GOT3 (cell line): ENCODE measurements at regions not wholly inside any gene's neighbourhood (a gene's known extent, or its start where the extent isn't known, plus 50 kb on each side); places are given as distances from the start of the nearest gene placed in this dataset.
"Not testable (repeated sequence)": the region's sequence is repeated elsewhere in the genome, so short reads cannot be mapped to it uniquely, and the experiment has no call there.

Experiments used
- DNase-seq: peaks from one replicate; lab custom pipeline; 2025; ENCODE audit warnings: mixed read lengths; lab: John Stamatoyannopoulos, UW

DNA sequence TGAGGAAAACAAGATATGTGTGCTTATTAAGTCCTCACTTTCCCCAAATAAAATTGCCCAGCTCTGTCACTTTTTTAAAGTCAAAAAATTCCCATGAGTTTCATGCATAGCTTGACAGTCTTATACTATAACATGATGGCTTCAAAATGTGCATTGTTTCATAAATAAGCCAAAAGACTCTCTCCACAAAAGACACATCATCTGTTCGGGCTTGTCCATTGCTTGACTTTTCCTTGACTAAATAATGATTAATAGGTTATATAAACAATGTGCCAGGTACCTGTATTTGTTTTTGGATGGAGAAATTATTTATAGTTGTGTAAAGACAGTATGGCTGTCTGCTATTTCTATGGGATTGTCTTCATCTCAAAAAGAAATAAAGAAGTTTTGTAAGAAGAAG, 329.2 kb upstream of the KLF3 start:
- DNase-seq, result no peak

DNA sequence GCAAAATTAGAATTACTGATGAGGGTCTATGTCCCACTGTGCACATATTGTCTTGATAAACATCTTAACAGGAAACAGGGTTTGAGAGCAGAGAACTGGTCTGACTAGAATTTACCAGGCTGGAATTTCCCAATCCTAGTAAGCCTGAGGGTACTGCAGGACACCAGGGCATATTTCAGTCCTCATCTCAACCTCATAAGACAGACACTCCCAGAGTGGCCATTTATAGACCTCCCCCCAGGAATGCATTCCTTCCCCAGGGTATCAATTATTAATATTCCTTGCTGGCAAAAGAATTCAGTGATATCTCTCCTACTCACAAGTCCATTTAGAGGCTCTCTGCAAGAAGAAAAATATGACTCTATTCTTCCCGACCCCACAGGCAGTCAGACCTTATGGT, 325.1 kb upstream of the KLF3 start:
- DNase-seq, result not testable (repeated sequence)

DNA sequence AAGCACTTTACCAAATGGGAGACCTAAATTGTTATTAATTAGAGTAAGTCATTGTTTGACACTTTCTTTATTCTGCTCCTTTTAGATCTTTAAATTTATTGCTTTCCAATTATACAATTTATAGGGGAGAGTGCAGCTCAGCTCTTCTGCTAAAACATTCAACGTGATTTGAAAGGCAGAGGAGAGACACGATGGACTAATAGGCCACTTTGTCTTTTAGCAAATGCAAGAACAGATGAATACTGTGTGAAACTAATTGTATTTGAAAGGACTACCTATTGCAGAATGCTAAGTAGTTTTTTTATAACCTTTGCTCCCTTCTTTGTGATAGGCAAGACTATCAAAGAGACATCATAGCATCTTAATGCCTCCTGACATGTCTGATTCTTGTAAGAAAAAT, 320.4 kb upstream of the KLF3 start:
- no peak for DNase-seq

DNA sequence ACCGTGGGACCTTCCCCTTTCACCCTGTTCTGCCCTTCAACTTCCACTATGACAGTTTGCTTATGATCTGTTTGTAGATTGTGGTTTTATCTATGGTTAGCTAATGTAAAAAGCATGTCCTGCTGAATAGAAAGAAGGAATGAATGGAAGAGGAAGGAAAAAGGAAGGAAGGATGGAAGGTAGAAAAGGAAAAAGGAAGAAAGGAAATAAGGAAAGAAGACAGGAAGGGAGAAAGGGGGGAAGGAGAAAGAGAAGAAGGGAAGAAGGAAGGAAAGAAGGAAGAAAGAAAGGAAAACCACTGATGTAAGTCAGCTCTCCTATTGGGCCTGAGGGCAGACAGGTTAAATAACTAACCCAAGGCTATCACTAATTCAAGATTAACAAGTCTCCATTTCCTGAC, 319.1 kb upstream of the KLF3 start:
- no peak for DNase-seq

DNA sequence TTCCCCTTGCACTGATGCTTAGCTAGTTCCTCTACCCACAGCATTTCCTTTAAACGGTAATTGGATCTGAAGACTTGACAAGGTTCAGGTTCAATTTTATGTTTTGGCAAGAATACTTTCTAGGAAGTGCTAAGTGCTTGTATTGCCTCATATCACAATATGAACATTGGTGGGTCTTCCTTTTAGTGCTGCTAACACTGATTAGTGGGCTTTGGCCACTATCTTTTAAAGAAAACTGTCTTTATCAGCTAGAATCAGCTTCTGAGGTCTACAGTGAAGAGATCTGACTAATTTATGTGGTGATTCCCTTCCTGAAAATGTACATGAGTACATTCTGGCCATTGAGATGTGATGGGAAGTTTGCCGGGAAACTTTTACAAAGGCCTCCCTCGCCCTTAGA, 316.7 kb upstream of the KLF3 start:
- no peak for DNase-seq

DNA sequence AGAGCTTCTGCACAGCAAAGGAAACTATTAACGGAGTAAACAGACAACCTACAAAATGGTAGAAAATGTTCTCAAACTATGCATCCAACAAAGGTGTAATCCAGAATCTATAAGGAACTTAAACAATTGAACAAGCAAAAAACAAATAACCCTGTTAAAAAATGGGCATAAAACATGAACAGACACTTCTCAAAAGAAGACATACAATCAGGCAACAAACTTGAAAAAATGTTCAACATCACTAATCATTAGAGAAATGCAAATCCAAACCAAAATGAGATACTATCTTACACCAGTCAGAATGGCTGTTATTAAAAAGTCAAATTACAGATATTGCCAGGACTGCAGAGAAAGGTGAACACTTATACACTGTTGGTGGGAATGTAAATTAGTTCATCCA, 309.6 kb upstream of the KLF3 start:
- DNase-seq, result no peak

DNA sequence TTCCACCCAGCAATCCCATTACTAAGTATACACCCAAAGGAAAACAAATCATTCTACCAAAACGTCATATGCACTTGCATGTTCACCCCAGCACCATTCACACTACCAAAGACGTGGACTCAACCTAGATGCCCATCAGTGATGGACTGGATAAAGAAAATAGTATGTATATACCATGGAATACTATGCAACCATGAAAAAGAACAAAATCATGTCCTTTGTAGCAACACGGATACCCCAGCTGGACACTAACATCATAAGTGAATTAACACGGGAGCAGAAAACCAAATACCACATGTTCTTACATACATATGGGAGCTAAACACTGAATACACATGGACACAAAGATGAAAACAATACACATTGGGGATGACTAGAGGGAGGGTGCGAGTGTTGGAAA, 309.1 kb upstream of the KLF3 start:
- no peak for DNase-seq

DNA sequence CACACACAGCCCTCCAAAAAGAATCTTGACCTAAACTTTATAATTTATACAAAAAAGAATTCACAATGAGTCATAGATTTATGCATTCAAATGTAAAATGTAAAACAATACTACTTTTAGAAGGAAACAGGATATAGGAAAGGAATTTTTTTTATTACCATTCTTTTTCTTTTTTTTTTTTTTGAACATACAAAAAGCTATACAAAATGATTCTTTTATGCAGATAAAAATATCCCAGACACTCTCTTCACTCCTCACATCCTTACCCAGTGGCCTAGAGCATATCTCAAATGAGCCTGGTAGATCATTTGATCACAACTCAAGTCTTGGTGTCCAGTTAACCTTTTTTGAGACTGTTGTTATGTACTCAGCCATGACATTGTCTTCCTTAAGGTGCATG, 307.3 kb upstream of the KLF3 start:
- DNase-seq, result no peak

DNA sequence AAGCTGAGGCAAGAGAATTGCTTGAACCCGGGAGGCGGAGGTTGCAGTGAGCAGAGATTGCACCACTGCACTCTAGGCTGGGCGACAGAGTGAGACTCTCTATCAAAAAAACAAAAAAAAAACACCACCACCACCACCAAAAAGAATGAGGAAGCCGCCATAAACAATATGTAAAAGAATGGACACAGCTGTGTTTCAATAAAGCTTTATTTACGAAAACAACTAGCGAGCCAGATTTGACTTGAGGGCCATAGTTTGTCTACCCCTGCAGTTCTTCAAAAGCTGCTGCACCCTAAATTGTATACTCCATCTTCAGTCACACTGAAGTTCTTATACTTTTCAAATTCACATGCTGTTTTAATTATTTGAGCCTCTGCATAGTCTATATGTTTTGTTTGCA, 306.5 kb upstream of the KLF3 start:
- no peak for DNase-seq

DNA sequence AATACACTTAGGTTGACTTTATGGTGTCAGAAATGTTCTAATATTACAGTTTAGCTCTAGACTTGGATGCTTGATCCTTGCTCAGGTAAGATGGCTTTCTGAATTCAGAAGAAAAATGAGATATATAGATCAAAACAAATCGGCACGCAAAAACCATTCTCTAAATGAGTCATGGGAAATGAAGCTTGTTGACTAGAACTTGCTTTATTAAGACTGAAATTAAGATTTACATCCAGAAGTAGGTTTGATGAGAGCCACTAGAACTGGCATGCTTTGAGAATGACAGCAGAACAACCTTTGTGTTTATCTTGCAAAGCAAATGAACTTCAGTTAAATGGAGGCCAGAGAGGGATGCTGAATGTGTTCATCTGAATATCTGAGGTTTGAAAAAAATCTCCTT, 304.9 kb upstream of the KLF3 start:
- no peak for DNase-seq

DNA sequence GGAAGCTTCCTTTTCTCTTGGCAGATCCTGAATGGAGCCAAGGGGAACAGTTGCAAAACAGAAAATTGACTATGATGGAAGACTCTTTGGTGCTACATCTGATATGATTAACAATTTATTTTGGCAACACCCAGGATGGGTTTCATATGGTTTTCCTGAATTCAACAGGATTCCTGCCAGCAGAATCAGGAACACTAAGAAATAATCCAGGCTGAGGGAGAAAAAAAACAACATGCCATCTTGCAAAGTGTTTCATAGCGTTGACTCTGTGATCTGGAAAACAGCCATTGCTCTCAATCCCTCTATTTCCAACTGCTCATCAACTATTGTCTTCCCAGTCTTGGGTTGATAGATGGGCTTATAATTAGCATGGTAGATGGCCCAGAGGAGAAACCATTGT, 303.8 kb upstream of the KLF3 start:
- DNase-seq, result no peak

DNA sequence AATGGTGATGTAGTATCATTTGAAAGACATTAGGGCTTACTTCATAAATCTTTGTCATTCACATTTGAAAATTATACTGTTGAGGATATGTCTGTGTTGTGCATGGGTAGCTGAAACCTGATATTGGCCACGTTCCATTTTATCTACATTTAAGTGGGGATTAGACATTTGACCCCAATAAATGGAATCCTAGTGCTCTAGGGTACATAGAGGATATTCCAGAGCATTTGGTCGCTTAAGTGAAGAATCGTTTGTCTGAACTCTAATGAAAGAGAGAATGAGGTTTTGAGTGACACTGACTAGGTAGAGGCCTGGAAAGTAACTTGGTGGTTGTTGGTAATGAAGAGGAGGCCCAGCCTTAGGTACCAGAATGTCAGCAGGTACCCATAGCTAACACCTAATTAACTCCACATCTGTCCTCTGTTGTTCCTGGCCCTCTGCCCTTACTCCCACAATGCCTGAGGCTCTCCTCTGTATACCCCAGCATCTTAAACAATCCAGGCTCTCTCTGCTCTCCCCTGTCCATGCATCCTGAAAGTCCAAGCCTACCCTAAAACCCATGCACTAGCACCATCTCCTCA, 299.5 kb upstream of the KLF3 start:
- DNase-seq, result no peak

DNA sequence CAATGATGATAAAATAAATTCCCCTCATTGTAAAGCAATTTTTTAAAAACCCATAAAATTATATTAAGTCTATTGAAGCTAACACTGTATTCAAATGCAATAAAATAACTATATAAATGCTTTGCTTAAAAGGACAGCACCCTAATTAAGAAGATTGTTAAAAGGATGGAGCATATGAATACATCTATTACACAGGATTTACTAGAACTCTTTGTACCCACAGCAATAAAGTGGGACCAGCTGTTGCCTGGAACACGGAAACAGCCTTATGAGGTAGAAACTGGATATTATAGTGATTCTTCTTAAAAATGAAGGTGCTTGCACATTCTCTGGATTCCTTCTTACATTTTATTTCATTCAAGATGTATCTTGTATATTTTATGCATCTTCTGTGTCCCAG, 298.7 kb upstream of the KLF3 start:
- no peak for DNase-seq

DNA sequence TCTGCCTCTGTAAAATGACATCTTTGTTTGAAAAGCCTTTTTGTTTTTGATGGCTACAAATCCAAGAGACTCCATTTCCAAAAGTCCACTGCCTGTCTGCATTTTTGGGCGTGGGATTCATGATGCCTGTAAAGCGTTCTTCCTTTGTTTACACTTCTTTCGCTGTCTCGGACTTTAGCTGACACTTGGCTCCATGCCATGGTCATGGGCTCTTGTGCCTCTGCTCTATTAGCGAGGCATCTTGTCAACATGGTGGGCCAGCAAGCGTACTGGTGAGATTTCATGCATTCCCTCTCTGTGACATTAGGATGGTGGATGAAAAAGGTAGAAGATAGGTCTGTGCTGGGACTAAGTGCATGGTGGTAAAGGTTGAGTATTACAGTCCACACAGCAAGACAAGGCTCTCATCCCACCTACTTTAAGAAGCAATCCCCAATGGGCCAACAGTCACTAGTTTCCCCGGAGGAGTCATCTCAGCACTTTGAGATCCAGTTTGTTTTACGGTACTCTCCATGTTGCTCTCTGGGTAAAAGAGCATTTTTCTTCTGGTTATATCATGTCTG, 298.2 kb upstream of the KLF3 start:
- no peak for DNase-seq

DNA sequence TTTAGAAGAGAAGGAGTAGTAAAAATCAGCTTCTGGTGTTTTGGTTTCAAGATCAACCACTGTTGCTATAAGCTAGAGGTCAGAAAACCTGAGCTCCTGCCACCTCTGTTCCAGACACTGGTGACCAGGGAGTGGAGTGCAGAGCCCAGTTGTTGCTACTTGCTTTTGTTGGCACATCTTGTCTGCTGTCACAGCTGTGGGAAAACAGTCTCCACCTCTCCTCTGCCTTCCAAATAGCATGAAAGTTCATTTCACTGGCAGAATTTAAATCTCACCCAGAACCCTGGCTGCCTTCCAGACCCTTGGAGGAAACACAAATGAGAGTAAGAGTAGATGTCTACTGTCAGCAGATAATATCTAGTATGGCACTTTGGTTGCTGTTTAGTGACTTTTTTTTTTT, 297.5 kb upstream of the KLF3 start:
- DNase-seq, result no peak

DNA sequence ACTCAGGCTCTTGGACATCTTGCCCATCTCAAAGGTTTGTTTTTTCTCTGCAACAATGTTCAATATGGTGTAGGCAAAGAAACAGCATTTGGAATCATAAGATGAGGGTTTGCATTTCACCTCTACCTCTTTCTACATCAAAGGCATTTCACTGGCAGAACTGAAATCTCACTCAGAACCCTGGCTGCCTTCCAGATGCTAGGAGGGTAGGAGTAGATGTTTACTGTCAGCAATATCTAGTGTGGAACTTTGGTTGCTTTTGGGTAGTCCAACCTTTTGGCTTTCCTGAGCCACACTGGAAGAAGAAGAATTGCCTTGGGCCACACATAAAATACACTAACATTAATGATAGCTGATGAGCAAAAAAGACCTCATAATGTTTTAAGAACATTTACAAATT, 297.0 kb upstream of the KLF3 start:
- DNase-seq, result no peak

DNA sequence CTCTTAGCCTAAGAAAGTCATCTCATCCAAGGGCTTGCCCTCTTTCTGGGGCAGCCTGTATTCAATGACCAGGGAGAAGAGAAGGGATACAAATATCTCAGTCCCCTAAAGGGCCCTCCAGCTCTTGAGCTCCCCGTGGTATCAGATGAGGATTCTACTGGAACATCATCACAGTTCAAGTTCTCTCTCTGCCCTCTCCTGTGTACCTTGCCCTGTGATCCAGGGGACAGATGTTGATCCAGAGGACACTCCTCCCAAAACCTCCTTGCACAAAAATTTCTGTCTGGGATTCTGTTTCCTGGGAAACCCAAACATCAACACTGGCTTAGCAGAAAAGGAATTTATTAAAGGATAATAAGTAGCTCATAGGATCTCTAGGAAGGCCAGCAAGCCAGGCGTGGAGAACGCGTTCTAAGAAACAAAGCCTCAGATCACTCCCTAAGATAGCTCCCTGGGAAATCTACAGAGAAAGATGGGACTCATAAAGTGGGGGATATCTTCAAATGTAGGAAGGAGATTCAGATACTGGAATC, 296.3 kb upstream of the KLF3 start:
- no peak for DNase-seq

DNA sequence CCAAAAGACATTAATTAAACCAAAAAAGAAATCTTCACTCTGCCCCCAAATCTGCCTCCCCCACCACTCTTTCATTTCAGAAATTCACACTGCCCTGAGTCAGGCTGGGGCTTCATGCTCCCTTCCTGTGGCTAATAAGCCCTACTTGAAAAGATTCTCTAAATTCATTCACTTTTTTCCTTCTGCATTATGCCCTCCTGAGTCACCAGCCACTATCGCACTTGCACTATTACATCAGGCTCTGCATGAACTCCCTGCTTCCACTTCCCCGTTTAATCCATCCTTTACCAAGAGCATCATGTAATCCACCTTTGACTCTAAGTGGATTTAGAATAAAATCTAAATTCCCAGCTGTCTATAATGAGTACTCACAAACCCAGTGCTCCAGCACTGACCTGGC, 295.4 kb upstream of the KLF3 start:
- no peak for DNase-seq

DNA sequence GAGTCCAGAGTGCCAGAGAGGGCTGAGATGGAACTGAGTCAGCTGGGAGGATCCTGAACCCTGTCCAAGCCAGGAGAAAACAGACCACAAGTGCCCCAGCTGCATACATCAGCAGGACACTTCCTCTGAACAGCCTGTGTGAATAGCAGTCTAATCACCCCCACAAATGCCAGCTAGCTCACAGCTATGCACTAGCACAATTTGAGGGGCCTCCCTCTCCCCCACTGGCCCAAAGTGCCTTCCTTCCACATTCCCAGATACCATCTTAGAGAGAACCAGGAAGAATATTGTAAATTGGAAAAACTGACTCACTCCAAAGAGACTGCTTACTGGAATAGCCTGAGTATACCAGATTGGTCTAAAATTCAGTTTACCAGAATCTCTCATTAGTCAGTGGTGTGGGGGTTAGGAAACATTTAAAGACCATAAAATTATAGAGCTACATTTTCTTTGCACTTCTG, 292.6 kb upstream of the KLF3 start:
- no peak for DNase-seq

DNA sequence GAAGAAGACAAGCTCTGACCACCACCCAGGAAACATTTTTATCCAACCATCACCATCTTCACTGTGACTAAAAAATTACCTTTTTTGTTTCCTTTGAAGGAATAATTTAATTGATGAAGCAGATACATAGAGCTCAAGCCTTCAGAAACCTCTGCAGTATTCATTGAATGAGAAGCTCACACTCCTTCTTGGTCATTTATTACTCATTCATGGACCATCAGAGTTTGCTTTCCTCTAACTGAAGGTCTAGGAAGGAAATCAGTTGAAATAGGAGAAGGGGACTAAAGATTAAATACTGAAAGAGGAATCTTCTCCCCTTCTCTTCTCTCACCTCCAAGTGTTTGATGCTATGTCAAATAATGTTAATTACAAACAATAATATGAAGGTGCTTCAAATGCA, 290.6 kb upstream of the KLF3 start:
- no peak for DNase-seq

DNA sequence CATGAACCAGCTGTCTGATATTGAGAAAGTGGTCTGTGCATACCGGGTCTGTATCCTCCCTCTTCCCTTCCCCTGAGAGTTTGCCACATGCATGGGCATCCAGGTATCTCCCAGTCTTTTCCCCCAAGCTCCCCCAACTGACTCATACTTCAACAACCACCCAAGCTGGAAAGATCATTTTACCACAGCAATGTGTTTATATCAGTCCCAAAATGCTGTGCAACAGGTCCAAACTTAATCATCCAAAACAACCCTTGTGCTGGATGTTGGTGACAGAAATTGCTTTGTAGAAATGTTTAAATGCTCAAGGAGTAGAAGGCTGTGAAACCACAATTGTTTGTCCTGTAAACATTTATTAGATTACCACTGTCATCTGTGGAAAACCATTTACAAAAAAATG, 286.8 kb upstream of the KLF3 start:
- DNase-seq, result no peak

DNA sequence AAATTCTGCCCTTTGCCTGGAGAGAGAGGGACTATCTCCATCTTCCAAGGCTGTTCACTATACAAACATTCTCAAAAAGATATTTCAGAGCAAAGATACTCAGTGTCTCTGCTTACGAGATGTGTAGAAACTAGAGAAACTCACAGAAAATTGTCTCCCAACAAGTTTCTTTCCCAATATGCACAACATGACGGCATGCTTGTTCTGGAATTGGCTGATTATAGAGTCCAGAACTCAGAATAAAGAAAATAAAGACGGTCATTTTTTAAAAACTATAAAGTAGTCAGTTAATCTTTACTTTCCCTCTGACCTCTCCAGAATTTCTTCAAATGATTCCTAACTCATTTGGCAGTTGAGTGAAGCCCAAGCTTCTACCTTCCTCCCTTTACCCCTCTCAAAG, 285.5 kb upstream of the KLF3 start:
- no peak for DNase-seq

DNA sequence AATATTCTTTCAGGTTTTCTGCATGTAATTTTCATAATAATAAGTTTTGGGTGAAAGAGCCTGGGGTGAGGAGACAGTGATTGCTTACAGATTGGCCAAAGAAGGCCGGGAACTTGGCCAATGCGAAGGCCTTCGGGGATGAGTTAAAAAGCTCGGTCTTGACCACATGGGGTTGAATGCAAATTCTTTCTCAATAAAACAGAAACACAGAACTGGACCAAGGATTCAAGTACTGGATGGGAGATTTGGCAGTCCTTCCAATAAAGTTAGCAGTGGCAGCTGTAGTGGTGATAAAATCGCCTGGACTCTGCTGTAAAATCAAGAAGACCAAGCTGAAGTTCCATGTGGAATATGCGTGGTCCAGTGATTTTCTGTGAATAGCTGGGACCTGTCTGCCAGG, 282.2 kb upstream of the KLF3 start:
- DNase-seq, result no peak

DNA sequence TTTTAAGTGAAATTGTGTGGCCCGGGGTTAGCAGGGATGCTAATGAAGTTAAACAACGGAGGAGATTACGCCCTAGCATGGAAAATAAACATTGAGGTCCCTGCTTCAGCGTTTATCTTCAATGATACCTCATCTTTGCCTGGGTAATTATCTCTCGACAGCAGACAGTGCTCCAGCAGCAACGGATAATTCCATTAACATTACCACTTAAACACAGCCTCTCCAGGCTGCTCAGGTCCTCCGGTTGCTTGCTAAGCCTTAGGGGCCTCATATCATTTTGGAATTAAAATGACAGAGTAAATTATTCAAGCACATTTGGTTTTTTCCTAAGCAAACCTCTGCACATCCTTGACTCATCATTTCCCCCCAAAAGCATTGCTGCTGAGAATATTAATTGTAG, 281.5 kb upstream of the KLF3 start:
- no peak for DNase-seq
